M059J (cell line): ENCODE measurements at regions not wholly inside any gene's neighbourhood (a gene's known extent, or its start where the extent isn't known, plus 50 kb on each side); places are given as distances from the start of the nearest gene placed in this dataset.

Experiments
- DNase-seq: peaks from one replicate; pipeline ENCODE4 v3.0.0-alpha.2; 2012; ENCODE audit warnings: low read depth

- no peak for DNase-seq
These were observed 149.4 kb upstream of the MRPS30 start for GRCh38 chr5:44659334-44659733.

GRCh38 chr5:44652674-44653073 lies 156.1 kb upstream of the MRPS30 start:
- no peak for DNase-seq

DNA sequence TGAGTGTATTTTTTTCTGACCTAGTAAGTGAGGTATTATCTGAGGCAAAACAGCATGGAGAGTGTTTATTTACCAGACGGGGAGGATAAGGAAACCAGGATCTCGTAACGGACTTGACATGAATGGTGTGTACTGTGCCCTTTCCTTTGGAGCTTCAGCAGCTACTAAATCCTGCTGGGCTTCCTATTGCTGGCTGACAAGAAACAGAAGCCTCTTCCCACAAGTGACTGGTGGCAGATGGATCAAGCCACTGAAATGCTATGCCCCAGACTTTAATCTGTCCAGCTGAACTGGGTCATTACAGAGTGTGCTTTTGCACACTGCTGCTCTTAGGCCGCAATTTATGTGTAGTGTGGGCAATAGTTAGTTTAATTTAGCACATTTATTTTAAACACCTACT lies 162.7 kb upstream of the MRPS30 start:
- DNase-seq: no peak

- DNase-seq: no peak
These were observed 163.2 kb upstream of the MRPS30 start for GRCh38 chr5:44645502-44645901.

- DNase-seq: no peak
These were observed 164.1 kb upstream of the MRPS30 start for GRCh38 chr5:44644628-44645027.

- DNase-seq: no peak
These were observed 166.9 kb upstream of the MRPS30 start for GRCh38 chr5:44641820-44642219.

DNA sequence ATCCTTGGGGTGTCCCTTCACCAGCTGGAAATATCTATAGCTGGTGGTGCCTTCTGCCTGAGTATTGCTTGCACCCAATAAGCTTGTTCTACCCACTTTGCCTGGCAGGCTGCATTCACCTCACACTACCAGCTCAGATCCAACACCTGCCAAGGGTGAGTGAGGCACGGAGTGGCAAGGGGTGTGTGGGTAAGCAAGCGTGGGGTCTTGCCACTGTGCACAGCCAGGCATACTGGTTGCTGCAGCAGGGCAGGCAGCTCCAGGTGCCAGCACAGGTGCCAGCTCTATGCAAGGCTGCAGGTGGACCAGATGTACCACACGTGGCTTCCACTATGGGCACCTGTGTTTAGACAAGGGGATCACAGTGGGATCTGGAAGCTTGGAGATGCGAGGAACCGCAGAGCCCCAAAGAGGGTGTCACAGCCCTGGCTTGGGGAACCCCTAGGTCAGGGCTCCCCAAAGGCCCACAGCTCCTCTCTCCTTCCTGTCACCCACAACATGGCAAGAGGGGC lies 167.7 kb upstream of the MRPS30 start:
- no peak for DNase-seq

DNA sequence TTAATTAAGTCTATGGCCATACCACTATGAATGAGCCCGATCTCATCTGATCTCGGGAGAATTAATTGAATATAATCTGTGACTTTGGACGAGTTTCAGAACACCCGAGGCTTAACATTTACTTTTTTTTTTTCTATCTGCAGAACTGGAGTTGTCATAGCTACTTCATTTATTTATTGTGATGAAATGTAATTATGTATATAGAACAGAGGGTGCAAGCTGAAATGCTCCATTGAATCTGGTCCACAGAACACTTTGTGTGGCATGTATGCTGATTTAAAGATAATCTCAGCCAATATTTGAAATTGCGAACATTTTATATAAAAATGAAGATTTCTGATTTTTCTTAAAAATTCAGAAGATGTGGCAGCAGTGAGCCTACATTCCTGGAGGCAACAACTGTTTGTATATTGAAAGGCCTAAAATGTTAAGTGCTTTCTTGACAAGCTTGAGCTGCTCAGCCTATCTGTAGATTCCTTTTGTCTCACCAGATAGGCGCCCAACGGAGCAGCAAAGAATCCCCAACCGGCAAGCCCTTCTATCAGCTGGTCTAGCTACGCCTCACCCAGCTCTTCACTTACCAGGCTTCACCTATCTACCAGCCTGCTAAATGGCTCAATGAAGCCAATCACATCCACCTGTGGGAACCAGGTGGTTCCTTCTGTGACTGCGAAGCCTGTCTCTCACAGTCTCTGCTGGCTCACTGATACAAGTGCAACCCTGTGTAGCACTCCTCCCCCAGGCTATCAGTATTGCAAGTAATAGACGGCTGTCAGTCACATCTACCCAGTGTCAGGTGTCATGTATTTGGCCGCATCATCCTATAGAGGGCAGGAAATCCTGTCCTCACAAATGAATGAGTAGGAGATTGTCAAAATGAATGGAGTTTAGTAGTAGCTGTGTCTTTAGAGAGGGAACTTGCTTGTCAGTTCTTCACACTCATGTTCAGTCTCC lies 170.6 kb upstream of the MRPS30 start:
- no peak for DNase-seq

- DNase-seq: no peak
These were observed 176.4 kb upstream of the MRPS30 start for GRCh38 chr5:44632344-44632743.

DNA sequence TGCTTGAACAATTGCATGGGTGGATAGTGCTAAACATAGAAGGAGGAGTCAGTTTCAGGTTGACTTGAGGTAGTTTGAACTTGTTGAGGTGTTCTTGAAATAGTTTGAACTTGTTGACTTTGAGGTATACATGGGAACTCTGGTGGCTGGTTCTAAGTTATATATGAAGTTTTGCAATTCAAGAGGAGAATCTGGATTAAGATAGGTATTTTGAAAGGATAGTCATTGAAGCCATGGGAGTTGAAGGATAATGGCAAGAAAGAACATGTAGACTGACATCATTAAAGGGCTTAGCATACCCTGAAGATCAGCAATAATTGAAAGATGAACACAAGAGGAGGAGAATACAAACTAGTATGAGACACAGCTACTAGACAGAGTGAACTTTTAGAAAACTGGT lies 181.9 kb upstream of the MRPS30 start:
- no peak for DNase-seq

DNA sequence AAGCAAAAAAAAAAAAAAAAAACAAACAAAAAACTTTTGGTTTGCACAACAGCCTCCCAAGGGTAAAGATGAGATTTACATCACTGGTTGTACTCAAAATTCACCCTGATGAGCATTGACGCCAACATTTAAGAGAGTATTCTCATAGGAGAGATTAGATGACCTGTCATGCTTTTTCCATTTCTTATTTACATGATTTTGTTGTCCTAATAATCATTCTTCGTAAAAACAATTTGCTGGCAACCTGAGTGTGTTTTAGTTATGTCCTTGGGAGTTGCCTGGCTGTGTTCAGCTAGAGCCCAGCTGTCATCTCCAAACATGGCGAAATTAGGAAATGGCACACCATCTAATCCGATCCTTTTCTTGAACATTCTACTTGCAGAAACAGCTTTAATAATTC lies 186.4 kb upstream of the MRPS30 start:
- DNase-seq: no peak

- DNase-seq: no peak
These were observed 188.7 kb upstream of the MRPS30 start for GRCh38 chr5:44619875-44620610.

DNA sequence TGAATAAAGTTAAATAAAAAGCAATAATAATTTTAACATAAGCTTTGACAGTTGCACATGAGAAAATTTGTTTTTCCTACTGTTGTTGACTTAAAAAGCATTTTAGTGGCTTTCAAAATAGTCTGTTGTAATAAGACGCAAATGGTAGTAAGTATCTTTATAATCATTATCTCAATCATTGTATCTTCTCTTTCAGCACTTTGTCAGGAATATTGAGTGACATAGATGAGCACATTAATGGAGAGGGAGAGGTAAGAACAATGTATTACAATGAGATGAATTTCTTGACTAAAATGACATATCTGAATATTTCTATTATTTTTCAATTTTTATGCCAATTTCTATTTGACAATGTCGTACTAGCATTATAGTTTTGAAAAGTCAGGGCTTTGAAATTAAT lies 193.9 kb upstream of the MRPS30 start:
- DNase-seq: no peak

DNA sequence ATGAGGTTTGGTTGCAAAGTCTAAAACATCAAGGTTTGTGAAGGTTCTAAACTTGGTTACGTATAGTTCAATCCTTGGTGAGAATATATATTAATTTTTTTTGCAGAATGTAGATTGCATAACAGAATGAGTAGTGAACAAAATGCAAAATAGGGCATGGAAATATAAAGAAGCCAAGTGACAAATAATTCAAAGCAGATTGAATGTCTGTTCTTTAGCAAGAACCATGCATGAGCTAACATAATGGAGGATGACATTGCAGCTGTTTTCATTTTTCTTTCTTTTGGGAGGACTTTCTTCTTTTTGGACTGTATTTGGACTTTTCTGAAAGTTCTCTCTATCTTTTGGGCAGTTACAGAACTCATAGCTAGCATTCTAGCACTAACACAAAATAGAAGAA lies 194.8 kb upstream of the MRPS30 start:
- no peak for DNase-seq

GRCh38 chr5:44605926-44606325 lies 202.8 kb upstream of the MRPS30 start:
- DNase-seq: no peak

- DNase-seq: no peak
These were observed 205.1 kb upstream of the MRPS30 start for GRCh38 chr5:44603496-44604272.

DNA sequence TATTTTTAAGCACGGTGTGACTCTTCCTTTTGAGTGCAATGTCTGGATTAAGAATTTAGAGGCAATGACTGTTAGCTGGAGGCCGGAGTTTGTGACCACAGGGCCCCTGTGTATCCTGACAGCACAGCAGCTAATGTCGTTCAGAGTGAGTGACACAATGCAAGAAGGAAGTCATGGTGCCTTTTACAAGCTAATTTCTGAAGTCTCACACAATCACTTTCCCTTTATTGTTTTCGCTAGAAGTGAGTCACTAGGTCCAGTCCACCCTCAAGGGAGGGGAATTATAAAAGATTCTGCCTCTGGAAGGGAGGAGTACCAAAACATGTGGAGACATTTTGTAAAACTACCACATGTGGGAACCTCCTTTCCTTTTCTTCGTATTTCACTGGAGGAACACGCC lies 185.5 kb upstream of the FGF10 start:
- no peak for DNase-seq

DNA sequence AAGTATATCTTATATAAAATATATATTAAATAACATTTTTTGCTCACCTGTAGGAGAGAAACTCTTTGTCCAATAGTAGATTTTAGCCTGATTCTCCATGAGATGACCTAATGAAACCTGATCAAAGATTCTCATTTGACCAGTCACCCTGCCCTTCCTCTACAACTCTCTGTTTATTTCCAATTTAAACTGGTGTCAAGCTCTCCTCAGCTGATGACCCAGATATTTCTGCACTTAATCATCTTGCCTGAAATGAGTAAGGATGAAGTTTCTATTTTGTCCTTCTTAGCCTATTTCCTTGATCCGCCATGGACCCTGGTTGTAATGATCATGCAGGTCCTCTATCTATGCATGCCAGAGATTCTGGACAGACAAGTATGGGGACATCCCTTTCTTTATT lies 179.3 kb upstream of the FGF10 start:
- DNase-seq: no peak

GRCh38 chr5:44565902-44566301 lies 176.7 kb upstream of the FGF10 start:
- peak; percentile 2 for DNase-seq

- DNase-seq: no peak
These were observed 176.1 kb upstream of the FGF10 start for GRCh38 chr5:44565360-44565759.

- DNase-seq: peak; percentile 50
These were observed 157.1 kb upstream of the FGF10 start for GRCh38 chr5:44546286-44546685.

- no peak for DNase-seq
These were observed 154.3 kb upstream of the FGF10 start for GRCh38 chr5:44543511-44543910.
